GM06990 (cell line): ENCODE measurements at regions not wholly inside any gene's neighbourhood (a gene's known extent, or its start where the extent isn't known, plus 50 kb on each side); places are given as distances from the start of the nearest gene placed in this dataset.
A peak's percentile ranks its signal among the peaks of the same experiment; 100 is the strongest.
"Not testable (repeated sequence)": the region's sequence is repeated elsewhere in the genome, so short reads cannot be mapped to it uniquely, and the experiment has no call there.

Source experiments
- DNase-seq: peaks from one replicate; pipeline ENCODE4 v3.0.0-alpha.2; 2011; ENCODE audit not compliant: insufficient read length; ENCODE audit errors: extremely low read depth
- H3K27me3 ChIP-seq: replicated peaks from 2 replicates; pipeline ENCODE4 v1.6.0; 2011; ENCODE audit warnings: low read length; ENCODE audit not compliant: control insufficient read depth, insufficient read depth
- H3K36me3 ChIP-seq: 2 replicates; pipeline ENCODE4 v1.5.1; 2011; ENCODE audit warnings: low read length; ENCODE audit not compliant: control insufficient read depth, insufficient read depth
- H3K4me3 ChIP-seq: replicated peaks from 2 replicates; pipeline ENCODE4 v1.5.1; 2011; ENCODE audit warnings: low read depth, mild to moderate bottlenecking, control low read depth, low read length
- CTCF ChIP-seq: IDR thresholded peaks from 2 replicates; pipeline ENCODE4 v1.5.1; 2011; ENCODE audit warnings: low read length, control low read depth, mild to moderate bottlenecking, inconsistent platforms; ENCODE audit not compliant: insufficient read depth, poor library complexity, severe bottlenecking

- Histone ChIP-seq H3K4me3 (no peak overlapping the region), H3K36me3 (no peaks in the 10 kb centered on the region), H3K27me3 (no peaks in the 10 kb centered on the region)
- TF ChIP-seq CTCF: no peak
- no peak for DNase-seq
Measured at GRCh38 chr3:160098926-160099626, 110.4 kb downstream of the IL12A start.

GRCh38 chr3:160099834-160100233, 111.2 kb downstream of the IL12A start:
- peak; percentile 1 for DNase-seq
- no peak for TF ChIP-seq CTCF
- Histone ChIP-seq H3K4me3 (no peak overlapping the region), H3K36me3 (no peaks in the 10 kb centered on the region), H3K27me3 (no peaks in the 10 kb centered on the region)

DNA sequence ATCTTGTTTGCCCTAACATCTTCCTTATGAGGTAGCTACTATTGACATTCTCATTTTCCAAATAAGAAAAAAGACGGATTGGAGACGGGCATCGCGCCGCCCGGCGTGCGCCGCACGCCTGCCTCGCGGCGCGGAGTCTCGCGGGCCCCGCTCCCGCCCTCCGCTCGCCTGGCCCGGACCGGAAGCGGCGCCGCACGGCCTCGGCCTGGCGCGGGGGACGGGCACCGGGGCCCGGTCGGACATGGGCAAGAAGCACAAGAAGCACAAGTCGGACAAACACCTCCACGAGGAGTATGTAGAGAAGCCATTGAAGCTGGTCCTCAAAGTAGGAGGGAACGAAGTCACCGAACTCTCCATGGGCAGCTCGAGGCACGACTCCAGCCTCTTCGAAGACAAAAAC, 112.0 kb downstream of the IL12A start:
- Histone ChIP-seq H3K4me3 (no peak overlapping the region), H3K36me3 (no peaks in the 10 kb centered on the region), H3K27me3 (no peaks in the 10 kb centered on the region)
- no peak for TF ChIP-seq CTCF
- no peak for DNase-seq

GRCh38 chr3:160102001-160102400, 113.4 kb downstream of the IL12A start:
- not testable (repeated sequence) for H3K27me3 ChIP-seq, H3K36me3 ChIP-seq, H3K4me3 ChIP-seq, DNase-seq

DNA sequence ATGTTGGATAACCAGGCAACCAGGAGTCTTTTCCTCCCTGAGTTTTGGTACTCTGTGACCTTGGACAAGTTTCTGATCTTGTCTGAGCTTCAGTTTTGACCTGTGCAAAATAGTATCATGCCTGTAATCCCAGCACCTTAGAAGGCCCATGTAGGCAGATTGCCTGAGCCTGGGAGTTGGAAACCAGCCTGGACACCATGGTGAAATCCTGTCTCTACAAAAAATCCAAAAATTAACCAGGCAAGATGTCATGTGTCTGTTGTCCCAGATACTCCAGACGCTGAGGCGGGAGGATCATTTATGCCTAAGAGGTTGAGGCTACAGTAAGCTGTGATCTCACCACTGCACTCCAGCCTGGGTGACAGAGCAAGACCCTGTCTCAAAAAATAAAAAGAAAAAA, 114.8 kb downstream of the IL12A start:
- Histone ChIP-seq H3K27me3 (no peaks in the 10 kb centered on the region), H3K36me3 (no peaks in the 10 kb centered on the region), H3K4me3 (no peak overlapping the region)
- TF ChIP-seq CTCF: no peak
- DNase-seq: no peak

GRCh38 chr3:160105907-160106584, 117.4 kb downstream of the IL12A start:
- Histone ChIP-seq H3K36me3 (no peaks in the 10 kb centered on the region), H3K27me3 (no peaks in the 10 kb centered on the region), H3K4me3 (no peak overlapping the region)
- DNase-seq: no peak
- TF ChIP-seq CTCF: no peak
